Right lobe of liver (tissue), 4 donors: ENCODE measurements at regions not wholly inside any gene's neighbourhood (a gene's known extent, or its start where the extent isn't known, plus 50 kb on each side); places are given as distances from the start of the nearest gene placed in this dataset.

Experiments
- POLR2A ChIP-seq: fragments of 450-650 bp; IDR thresholded peaks from one replicate; pipeline ENCODE4 v1.6.1; 2017; ENCODE audit warnings: antibody characterized with exemption, mild to moderate bottlenecking
- TF ChIP-seq, protein P1 (sequence below), 4 donors: fragments of 200-600 bp in 3 of 4; fragments of 450-650 bp in 1 of 4; IDR thresholded peaks; one replicate each; pipeline versions ENCODE4 v1.5.1 to v1.8.0; 2016 to 2022; ENCODE audit warnings: antibody characterized with exemption in 4 of 4, mild to moderate bottlenecking in 2 of 4
- donor health status: DM: no; HTN: no; CAD: no.
- donor health status: DM: no; HTN: no; CAD: no.
- donor health status: DM: no; HTN: yes; CAD: no.

DNA sequence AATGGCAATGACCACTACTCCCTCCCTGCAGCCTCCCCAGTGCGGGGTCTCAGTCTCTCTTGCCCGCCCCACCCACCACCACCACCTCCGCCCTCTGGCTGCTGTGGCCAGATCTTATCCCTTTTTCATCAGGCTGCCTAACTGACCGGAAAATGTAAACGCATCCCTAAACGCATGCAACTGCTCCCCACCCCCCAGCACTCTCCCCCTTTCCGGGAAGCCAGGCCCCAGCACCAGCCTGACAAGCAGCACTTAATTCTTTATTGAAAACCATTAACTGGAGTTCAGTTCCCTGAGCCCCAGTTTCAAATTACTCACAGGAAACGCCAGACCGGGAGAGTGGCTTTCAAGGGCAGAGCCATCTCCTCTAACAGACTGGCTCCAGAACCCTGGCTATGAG is 147.7 kb downstream of the DMRTA2 start:
- TF ChIP-seq, protein P1, sequence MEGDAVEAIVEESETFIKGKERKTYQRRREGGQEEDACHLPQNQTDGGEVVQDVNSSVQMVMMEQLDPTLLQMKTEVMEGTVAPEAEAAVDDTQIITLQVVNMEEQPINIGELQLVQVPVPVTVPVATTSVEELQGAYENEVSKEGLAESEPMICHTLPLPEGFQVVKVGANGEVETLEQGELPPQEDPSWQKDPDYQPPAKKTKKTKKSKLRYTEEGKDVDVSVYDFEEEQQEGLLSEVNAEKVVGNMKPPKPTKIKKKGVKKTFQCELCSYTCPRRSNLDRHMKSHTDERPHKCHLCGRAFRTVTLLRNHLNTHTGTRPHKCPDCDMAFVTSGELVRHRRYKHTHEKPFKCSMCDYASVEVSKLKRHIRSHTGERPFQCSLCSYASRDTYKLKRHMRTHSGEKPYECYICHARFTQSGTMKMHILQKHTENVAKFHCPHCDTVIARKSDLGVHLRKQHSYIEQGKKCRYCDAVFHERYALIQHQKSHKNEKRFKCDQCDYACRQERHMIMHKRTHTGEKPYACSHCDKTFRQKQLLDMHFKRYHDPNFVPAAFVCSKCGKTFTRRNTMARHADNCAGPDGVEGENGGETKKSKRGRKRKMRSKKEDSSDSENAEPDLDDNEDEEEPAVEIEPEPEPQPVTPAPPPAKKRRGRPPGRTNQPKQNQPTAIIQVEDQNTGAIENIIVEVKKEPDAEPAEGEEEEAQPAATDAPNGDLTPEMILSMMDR (IDR thresholded peaks at IDR 0.05): no peak
- TF ChIP-seq POLR2A: no peak
